Endothelial cell of umbilical vein (primary cell): ENCODE measurements at regions not wholly inside any gene's neighbourhood (a gene's known extent, or its start where the extent isn't known, plus 50 kb on each side); places are given as distances from the start of the nearest gene placed in this dataset.

Source experiments
- BruUV-seq: library from RNA; stranded (reverse); fragments of 400-500 nt; replicated peaks from 2 replicates; lab custom pipeline; 2021; lab: Mats Ljungman, UMichigan
- CTCF ChIA-PET: fragments of 300-600, 350-600 bp; sonication (Branson Sonifier 250); formaldehyde crosslinking; loops from one replicate; lab custom pipeline; 2021; ENCODE audit warnings: antibody characterized with exemption, inconsistent platforms; lab: Charles Lee
- POLR2A ChIA-PET: fragments of 300-600, 350-600 bp; sonication (Branson Sonifier 250); formaldehyde crosslinking; loops from one replicate; lab custom pipeline; 2021; ENCODE audit warnings: antibody characterized with exemption, inconsistent platforms; lab: Charles Lee
- DNase-seq: peaks from one replicate; pipeline ENCODE4 v3.0.0-alpha.2; 2011; ENCODE audit warnings: low read depth, low spot score
- FAIRE-seq: peaks from 2 replicates; lab custom pipeline; 2011; peaks lifted over from hg19 to GRCh38; lab: Jason Lieb, UNC
- H2AFZ ChIP-seq: 2 replicates; pipeline ENCODE4 v1.6.0; 2012; ENCODE audit warnings: low read depth, low read length, control low read depth, inconsistent platforms
- H3K27ac ChIP-seq: 2 replicates; pipeline ENCODE4 v1.5.1; 2011; ENCODE audit warnings: low read depth, mild to moderate bottlenecking, control low read depth, low read length, moderate library complexity; ENCODE audit not compliant: insufficient read depth
- H3K27me3 ChIP-seq, 2 experiments: 2 replicates each; pipeline versions ENCODE4 v1.6.0 to v1.6.1; 2011; ENCODE audit warnings: low read length in 2 of 2, mixed read lengths in 1 of 2; ENCODE audit not compliant: control insufficient read depth in 2 of 2, insufficient read depth in 2 of 2
- H3K36me3 ChIP-seq, 2 experiments: 2 replicates in 1 of 2; 3 replicates in 1 of 2; pipeline ENCODE4 v1.5.1; 2011; ENCODE audit warnings: low read length in 2 of 2, mild to moderate bottlenecking in 1 of 2, moderate library complexity in 1 of 2; ENCODE audit not compliant: control insufficient read depth in 2 of 2, insufficient read depth in 2 of 2; ENCODE audit errors: extremely low read depth in 1 of 2
- H3K4me1 ChIP-seq: 3 replicates; pipeline ENCODE4 v1.5.1; 2011; ENCODE audit warnings: mild to moderate bottlenecking, low read length; ENCODE audit not compliant: control insufficient read depth, insufficient read depth; ENCODE audit errors: extremely low read depth
- H3K4me2 ChIP-seq: 2 replicates; pipeline ENCODE4 v1.6.1; 2011; ENCODE audit warnings: low read length, control low read depth, mixed read lengths; ENCODE audit not compliant: insufficient read depth
- H3K4me3 ChIP-seq, 3 experiments: fragments of 200-600 bp in 1 of 3; sonication (generic), shearing (Covaris generic) in 1 of 3; replicated peaks in 1 of 3; 2 replicates each; pipeline ENCODE4 v1.5.1; 2011 to 2016; ENCODE audit warnings: control low read depth in 3 of 3, low read length in 3 of 3, mild to moderate bottlenecking in 2 of 3, inconsistent platforms in 1 of 3, low read depth in 1 of 3, moderate library complexity in 1 of 3; ENCODE audit not compliant: insufficient read depth in 1 of 3
- H3K79me2 ChIP-seq: 2 replicates; pipeline ENCODE4 v1.6.0; 2012; ENCODE audit warnings: low read length, inconsistent platforms; ENCODE audit not compliant: control insufficient read depth, insufficient read depth
- H3K9ac ChIP-seq: replicated peaks from 2 replicates; pipeline ENCODE3; 2011; ENCODE audit warnings: low read length, control low read depth; ENCODE audit not compliant: insufficient read depth; ENCODE audit errors: extremely low read depth
- H3K9me1 ChIP-seq: replicated peaks from 3 replicates; pipeline ENCODE4 v1.6.0; 2011; ENCODE audit warnings: mild to moderate bottlenecking, low read length; ENCODE audit not compliant: control insufficient read depth, insufficient read depth; ENCODE audit errors: extremely low read depth
- H3K9me3 ChIP-seq: replicated peaks from 2 replicates; pipeline ENCODE4 v1.5.1; 2012; ENCODE audit warnings: low read length, inconsistent platforms; ENCODE audit not compliant: control insufficient read depth, insufficient read depth
- H4K20me1 ChIP-seq: replicated peaks from 2 replicates; pipeline ENCODE3; 2011; ENCODE audit warnings: mild to moderate bottlenecking, low read length; ENCODE audit not compliant: control insufficient read depth, insufficient read depth; ENCODE audit errors: extremely low read depth
- CTCF ChIP-seq, 2 donors: IDR thresholded peaks; 1 replicate in 1 of 2; 2 replicates in 1 of 2; pipeline ENCODE4 v1.5.1; 2011; ENCODE audit warnings: low read length in 2 of 2, mild to moderate bottlenecking in 2 of 2, moderate library complexity in 2 of 2, control low read depth in 1 of 2, inconsistent platforms in 1 of 2, low read depth in 1 of 2; ENCODE audit not compliant: insufficient read depth in 1 of 2; ENCODE audit errors: extremely low read depth in 1 of 2
- EZH2 ChIP-seq: IDR thresholded peaks from 2 replicates; pipeline ENCODE4 v1.6.1; 2012; ENCODE audit warnings: borderline replicate concordance, low read depth, mild to moderate bottlenecking, moderate library complexity, low read length, inconsistent platforms; ENCODE audit not compliant: severe bottlenecking
- FOS ChIP-seq: IDR thresholded peaks from 2 replicates; pipeline ENCODE4 v1.6.1; 2011; ENCODE audit warnings: mild to moderate bottlenecking, low read length, moderate library complexity, borderline replicate concordance; ENCODE audit not compliant: insufficient read depth
- GATA2 ChIP-seq: IDR thresholded peaks from 2 replicates; pipeline ENCODE4 v1.7.0; 2011; ENCODE audit warnings: low read depth, mild to moderate bottlenecking, moderate library complexity, mixed read lengths, low read length; ENCODE audit not compliant: insufficient read length, insufficient read depth
- JUN ChIP-seq: IDR thresholded peaks from 2 replicates; pipeline ENCODE4 v1.6.1; 2011; ENCODE audit warnings: borderline replicate concordance, low read depth; ENCODE audit not compliant: insufficient read length, insufficient read depth
- MAX ChIP-seq: IDR thresholded peaks from 2 replicates; pipeline ENCODE4 v1.6.1; 2011; ENCODE audit not compliant: insufficient read depth, insufficient read length
- MYC ChIP-seq: IDR thresholded peaks from one replicate; pipeline ENCODE4 v1.6.1; 2011; ENCODE audit warnings: mild to moderate bottlenecking, low read depth, low read length
- POLR2A ChIP-seq: IDR thresholded peaks from 2 replicates; pipeline ENCODE4 v1.6.1; 2012; ENCODE audit warnings: low read depth, mild to moderate bottlenecking, control low read depth, low read length
- POLR2AphosphoS5 ChIP-seq: IDR thresholded peaks from 2 replicates; pipeline ENCODE4 v1.6.1; 2012; ENCODE audit warnings: low read depth, mild to moderate bottlenecking, control low read depth, low read length, moderate library complexity; ENCODE audit not compliant: insufficient read depth
- dilution Hi-C: fragments of 300-500 bp; cut with MboI; formaldehyde crosslinking; loops from one replicate; pipeline ENCODE4 v1.15.0; 2019; ENCODE audit warnings: low sequenced_read_pairs; ENCODE audit not compliant: extremely low pct_ligation_motif_present
- intact Hi-C: fragments of 100-400 bp; cut with micrococcal nuclease; formaldehyde crosslinking; loops from one replicate; pipeline ENCODE4 v1.10.0; 2022

- FAIRE-seq (no peak), DNase-seq (no peak)
- H3K9ac ChIP-seq = no peak overlapping the region
- no peaks in the 10 kb centered on the region for H3K4me1 ChIP-seq
- no peak overlapping the region for H2AFZ ChIP-seq
- H3K27ac ChIP-seq = no peak overlapping the region
- intact Hi-C loops = no loop called here
- H3K27me3 ChIP-seq = no peaks in the 10 kb centered on the region
- no peaks in the 10 kb centered on the region for H3K9me1 ChIP-seq
- dilution Hi-C loops = no loop called here
- H3K9me3 ChIP-seq = no peaks in the 10 kb centered on the region
- ChIA-PET CTCF (no interaction called here), POLR2A (no interaction called here)
- no TSS peak for BruUV-seq
- no peak overlapping the region for H3K4me3 ChIP-seq
- no peaks in the 10 kb centered on the region for H3K79me2 ChIP-seq
- H3K36me3 ChIP-seq = no peaks in the 10 kb centered on the region
- TF ChIP-seq MAX (no peak), MYC (no peak), FOS (no peak), CTCF (IDR thresholded peaks at IDR 0.05; ENCODE audit: extremely low read depth in 1 of 2, insufficient read depth in 1 of 2, low read depth in 1 of 2, low read length in 2 of 2) (no peak), POLR2A (no peak), EZH2 (no peak), GATA2 (no peak), JUN (no peak), POLR2AphosphoS5 (no peak)
- H4K20me1 ChIP-seq = no peaks in the 10 kb centered on the region
- no peak overlapping the region for H3K4me2 ChIP-seq
Measured at GRCh38 chr1:80251171-80251570, 1244.6 kb upstream of the ADGRL4 start.
